Stimulated activated CD4-positive, alpha-beta T cell treated with anti-CD3 and anti-CD28 coated beads, Interleukin-12 subunit alpha, Interleukin-12 subunit beta, amount 100 ng/mL, for 24 hours (primary cell): ENCODE measurements at regions not wholly inside any gene's neighbourhood (a gene's known extent, or its start where the extent isn't known, plus 50 kb on each side); places are given as distances from the start of the nearest gene placed in this dataset.
"Not testable (repeated sequence)": the region's sequence is repeated elsewhere in the genome, so short reads cannot be mapped to it uniquely, and the experiment has no call there.

Source experiments
- DNase-seq, 2 experiments: peaks; one replicate each; pipeline ENCODE4 v3.0.0-alpha.2; 2020; ENCODE audit warnings: low read depth in 2 of 2

DNA sequence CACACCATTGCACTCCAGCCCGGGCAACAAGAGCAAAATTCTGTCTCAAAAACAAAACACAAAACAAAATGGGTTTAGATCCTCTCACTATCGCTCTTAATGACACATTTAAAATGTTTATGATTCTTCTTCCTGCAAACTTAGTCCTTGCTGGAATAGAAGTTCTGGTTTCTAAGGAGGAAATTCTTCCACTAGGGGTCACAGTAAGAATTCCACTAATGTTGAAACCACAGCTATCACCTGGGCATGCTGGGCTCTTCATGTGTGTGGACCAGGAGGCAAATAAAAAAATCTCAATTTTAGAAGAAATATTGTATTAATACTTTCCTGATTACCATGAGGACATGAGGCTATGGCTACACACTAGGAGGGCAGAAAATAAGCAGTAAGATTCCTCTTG lies 915.8 kb downstream of the TYW1 start:
- no peak for DNase-seq

DNA sequence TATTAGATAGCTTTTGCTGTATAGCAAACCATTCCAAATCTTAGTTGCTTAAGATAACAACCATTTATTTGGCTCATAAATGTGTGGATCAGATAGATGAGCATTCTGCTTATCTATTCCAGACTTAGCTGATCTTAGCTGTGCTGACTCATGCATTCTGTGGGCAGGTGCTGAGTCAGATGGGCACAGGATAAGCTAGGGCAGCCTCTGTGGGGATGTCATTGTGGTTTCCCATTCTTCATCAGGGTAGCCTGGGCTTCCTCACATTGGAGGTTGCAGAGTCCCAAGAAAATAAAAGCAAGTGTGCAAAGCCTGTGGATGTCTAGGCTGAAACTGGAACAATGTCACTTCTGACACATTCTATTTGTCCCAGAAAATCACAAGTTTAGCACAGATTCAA lies 917.0 kb downstream of the TYW1 start:
- no peak for DNase-seq

DNA sequence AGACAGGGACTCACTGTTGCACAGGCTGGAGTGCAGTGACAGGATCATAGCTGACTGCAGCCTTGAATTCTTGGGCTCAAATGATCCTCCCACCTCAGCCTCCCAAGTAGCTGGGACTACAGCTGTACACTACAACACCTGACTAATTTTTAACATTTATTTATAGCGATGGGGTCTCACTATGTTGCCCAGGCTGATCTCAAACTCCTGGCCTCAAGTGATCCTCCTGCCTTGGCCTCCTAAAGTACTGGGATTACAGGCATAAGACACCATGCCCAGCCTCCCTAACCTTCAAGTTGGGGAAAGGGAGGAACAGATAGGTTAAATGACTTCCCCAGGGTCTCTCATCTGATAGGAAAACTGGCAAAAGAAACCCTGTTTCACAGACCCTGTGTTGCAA lies 919.5 kb downstream of the TYW1 start:
- DNase-seq, result not testable (repeated sequence)

DNA sequence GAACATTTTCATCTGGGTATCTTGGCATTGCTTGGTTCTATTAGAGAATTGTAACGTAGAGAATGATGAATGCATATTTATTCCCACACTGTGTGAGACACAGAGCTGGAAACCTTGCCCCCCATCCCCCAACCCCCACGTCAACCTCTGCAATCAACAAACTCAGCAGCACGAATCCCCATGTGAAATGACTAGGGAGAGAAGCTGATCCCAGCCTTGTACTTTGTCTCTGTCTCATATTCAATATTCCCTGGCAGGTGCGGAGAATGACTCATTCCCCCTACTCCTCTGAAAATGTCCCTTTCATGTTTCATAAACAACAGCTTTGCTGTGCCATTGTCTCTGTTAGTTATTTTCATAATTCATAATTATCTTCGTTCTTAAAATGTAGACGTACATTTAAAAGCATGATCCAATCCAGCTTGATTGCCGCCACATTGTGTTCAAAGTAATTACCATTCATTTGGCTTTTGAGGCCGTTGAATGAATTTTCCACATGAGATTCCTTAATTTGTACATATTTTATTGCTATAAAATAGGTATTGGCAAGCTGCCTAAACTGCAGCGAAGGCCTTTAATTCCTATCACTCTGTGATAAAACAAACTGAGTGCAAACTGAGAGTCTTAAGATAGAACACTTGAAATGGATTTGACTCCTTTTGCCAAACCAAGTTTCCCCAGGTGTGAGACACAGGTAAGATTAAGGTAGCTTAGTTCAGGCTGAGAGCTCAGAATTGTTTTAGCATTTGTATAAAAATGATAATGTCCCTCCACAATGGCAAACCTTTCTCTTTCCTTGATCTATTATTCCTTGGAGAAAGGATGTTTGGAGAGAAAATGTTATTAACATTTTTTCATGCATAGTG lies 920.2 kb downstream of the TYW1 start:
- no peak for DNase-seq

DNA sequence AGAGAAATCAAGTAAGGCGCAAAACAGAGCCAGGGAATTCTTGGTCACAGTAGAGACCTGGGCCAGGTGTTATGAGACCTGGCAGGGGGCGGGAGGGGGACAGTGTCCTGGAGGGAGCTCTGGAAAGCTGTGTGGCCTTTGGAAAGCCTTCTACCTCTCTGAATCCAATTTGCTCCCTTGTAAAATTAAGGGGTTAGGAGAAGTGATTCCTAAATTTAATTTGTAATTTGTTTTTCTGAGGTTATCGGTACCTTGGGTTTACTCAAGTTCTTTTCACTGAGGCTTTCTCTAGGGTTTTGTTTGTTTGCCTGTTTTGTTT lies 920.8 kb downstream of the TYW1 start:
- DNase-seq, result no peak

DNA sequence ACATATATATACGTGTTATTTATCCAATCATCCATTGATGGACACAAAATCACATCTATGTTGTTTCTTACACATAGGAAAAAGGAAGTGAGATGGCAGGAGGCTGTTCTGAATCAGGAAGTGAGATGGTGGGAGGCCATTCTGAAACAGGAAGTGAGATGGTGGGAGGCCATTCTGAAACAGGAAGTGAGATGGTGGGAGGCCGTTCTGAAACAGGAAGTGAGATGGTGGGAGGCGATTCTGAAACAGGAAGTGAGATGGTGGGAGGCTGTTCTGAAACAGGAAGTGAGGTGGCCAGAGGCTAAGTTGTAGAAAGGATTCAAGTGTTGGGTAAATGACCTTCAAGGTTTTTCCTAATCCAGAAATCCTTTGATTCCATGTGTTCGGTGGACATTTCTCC lies 921.5 kb downstream of the TYW1 start:
- no peak for DNase-seq

DNA sequence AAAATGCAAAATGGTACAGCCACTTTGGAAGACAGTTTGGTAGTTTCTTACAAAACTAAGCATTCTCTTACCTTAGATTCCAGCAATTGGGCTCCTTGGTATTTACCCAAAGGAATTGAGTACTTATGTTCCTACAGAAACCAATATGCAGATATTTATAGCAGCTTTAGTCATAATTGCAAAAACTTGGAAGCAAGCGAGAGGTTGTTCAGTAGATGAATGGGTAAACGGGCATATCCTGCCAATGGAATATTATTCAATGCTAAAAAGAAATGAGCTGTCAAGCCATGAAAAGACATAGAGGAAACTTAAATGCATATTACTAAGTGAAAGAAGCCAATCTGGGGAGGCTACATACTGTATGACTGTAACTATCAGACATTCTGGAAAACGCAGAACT lies 926.7 kb downstream of the TYW1 start:
- DNase-seq, result no peak

DNA sequence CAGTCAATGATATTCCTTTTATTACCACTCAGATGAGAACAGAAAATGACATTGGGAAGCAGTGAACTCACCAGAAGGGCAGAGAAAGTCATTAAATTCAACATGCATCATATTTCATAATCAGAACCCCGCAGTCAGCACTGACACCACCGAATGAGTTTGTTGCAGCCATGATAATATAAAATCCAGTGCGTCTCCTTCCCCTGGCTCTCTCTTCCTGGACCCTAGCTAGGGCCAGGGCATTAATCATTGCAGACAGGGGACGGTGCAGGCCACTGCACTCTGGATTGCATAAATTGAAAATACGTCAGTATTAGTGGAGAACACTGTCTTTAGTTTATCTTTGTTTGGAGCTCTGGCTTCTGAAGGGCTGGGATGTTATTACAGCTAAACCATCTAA lies 931.5 kb downstream of the TYW1 start:
- DNase-seq, result no peak

DNA sequence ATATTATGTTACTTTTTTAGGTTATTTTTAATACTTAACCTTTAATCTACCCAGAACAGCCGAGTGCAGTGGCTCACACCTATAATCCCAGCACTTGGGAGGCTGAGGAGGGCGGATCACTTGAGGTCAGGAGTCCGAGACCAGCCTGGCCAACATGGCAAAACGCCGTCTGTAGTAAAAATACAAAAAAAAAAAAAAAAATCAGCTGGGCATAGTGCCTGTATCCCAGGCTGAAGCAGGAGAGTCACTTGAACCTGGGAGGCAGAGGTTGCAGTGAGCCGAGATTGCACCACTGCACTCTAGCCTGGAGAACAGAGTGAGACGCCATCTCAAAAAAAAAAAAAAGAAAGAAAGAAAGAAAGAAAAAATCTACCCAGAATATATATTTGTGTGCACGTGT lies 939.8 kb downstream of the TYW1 start:
- not testable (repeated sequence) for DNase-seq

DNA sequence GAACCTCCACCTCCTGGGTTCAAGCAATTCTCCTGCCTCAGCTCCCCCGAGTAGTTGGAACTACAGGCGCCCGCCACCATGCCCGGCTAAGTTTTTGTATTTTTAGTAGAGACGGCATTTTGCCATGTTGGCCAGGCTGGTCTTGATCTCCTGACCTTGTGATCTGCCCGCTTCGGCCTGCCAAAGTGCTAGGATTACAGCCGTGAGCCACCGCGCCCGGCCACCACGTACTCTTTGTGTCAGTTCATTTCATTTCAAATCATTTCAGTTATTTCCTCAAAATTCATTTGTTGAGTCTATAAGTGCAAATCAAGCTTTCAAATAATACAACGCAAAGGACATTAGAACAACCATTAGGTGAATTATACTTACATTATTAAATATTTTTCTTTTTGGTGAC lies 943.8 kb downstream of the TYW1 start:
- DNase-seq, result no peak

DNA sequence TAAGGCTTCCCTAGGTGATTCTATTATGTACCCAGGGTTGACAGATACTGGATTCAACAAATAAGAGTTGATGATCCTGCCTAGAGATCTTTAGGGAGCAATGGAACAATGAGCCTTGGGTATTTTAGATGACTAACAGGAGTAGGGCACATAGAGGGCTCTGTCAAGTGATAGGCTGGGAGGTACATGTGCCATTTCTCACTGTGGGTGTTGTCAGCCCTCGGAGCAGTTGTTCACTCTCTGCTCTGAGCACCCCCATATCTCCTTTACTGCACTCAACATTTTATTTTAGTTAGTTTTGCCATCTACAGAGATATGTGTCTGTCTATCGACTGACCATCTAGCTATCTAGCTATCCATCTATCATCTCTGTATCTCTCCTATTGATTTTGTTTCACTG lies 950.6 kb downstream of the TYW1 start:
- DNase-seq, result no peak

DNA sequence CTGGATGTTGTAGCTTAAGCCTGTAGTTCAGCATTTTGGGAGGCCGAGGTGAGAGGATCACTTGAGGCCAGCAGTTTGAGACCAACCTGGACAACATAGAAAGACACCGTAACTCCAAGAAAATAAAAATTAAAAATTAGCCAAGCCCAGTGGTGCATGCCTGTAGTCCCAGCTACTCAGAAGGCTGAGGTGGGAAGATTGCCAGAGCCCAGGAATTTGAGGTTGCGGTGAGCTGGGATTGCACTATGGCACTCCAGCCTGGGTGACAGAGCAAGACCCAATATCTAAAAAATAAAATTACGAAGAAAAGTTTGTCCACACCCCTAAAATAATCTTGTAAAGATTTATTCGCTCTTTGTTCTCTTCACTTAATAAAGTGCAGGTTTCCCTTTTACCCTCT lies 951.0 kb downstream of the TYW1 start:
- DNase-seq, result no peak

DNA sequence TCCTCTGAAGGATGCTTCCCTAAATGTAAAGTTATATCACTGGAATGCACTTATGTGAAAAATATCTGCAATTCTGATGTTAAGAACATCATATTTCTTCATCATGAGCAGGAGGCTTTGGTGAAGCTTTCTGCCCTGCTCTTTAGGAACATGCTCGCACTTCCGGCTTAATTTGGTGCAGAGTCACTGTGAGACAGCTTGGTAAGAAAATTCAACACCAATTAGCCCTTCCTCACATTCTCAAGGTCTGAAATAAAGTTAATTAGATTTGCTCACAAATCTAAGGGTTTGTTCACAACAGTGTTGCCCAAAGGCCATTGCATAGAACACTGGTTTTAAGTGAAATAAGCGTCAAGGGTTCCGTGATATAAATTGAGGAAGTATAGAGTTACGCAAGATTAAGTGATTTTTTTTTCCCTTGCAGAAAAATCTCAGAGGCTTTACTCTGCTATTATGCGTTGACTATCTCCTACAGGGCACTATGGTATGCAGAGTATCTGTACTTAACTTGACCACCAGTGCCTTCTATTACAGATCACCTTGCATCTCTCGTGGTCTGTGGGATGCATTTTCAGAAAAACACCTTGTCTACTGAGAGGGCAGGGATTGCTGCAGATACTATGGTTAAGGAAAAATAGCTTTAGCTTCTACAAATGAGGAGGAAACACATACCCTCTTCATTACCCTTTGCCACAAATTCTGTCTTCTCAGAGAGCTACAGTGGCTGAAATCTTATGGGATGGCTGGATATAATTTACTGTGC lies 953.9 kb downstream of the TYW1 start:
- no peak for DNase-seq

DNA sequence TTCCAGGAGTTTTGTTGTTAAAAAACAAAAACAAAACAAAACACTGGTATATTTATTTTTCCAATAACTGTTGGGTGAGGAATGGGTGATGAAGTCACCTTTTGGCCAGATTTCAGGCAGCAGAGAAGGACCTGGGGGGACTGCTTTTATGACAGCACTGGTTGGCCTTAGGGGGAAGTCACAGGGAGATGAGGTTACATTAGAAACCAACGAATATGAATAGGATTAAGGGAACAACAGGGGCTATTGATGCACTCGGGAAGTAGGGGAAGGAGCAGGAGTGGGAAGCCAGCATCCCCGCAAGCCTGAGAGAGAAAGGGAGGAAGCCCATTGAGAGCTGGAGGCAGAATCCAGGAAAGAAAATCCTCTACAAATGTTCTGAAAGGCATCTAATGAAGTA lies 958.4 kb downstream of the TYW1 start:
- DNase-seq, result no peak

DNA sequence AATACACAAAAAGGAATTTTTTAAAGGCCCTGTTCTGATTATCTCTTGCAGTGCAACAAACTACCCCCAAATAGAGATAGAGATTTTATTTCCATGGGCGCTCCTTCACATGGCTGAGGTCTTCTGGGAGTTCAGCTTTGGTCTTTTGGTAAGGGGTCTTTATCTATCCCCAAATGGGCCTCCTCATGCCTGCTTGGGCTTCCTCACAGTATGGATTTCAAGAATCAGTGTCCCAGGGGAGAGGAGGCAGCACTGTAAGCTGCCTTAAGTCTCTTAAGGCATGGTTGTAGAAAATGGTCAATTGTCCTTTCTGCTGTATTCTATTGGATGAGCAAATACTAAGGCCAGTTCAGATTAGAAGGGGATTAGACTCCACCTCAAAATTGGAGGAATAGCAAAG lies 966.2 kb downstream of the TYW1 start:
- DNase-seq, result no peak

DNA sequence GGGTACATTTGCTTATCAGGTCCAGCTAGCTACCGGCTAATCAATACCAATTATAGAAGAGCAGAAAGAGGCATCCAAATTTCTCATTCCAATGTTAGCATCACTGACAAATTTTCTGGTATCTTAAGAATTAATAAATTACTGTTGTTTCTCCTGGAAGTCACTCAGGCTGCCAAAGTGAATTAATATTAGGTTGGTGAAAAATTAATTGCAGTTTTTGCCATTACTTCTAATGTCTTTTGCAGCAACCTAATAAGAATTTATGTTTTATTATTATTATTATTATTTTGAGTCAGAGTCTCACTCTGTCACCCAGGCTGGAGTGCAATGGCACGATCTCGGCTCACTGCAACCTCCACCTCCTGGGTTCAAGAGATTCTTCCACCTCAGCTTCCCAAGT lies 979.9 kb downstream of the TYW1 start:
- DNase-seq, result no peak

DNA sequence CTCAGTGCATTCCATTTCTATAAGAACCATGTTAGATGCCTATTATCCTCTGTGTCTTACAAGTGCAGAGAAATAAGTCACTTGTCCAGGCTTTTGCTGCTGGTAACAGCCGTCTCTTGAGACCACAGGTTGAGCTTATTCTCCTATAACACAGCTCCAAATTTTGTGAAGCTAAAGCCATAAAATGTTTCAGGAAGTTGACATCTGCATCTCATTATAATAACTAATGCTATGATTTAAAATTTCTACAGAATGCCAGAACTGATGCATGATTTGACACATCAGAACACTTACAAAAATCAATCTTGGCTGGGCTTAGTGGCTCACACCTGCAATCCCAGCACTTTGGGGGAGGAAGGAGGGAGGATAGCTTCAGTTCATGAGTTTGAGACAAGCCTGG lies 986.9 kb downstream of the TYW1 start:
- DNase-seq, result no peak

DNA sequence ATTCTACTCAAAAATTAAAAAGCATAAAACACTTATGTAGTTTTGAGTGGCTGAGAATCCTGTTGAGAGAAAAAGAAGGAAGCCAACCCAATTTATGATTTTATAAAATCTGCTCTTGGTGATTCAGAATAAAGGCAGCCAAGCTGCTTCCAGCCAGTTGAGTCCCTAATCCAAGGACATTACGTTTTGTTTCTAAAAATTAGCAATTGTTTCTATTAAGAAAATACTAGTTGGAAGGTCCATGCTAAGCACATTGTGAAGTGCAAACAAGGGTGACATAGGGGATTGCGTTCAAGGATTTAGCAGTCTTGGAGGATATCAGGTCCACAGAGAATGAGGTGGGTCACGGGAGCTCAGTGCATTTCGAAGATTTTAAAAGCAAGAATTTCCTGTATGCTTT lies 987.7 kb downstream of the TYW1 start:
- no peak for DNase-seq

DNA sequence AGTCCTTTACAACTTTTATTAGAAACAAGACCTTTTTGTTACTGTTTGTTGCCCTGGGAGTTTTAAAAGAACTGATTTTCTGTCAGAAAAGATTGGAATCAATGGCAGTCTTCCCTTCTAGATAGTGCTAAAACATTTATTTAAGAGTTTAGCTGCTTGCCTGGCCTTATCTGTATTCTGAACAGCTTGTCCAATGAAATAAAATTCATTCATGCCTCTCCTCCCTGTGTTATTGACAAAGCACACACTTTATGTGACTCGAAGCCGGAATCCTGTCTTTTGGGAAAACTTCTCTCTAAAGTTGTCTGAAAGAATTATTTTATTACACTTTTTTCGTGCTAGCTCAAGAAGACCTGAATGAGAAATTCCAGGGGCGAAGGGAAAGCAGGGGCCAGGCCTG lies 992.5 kb downstream of the TYW1 start:
- DNase-seq, result no peak

DNA sequence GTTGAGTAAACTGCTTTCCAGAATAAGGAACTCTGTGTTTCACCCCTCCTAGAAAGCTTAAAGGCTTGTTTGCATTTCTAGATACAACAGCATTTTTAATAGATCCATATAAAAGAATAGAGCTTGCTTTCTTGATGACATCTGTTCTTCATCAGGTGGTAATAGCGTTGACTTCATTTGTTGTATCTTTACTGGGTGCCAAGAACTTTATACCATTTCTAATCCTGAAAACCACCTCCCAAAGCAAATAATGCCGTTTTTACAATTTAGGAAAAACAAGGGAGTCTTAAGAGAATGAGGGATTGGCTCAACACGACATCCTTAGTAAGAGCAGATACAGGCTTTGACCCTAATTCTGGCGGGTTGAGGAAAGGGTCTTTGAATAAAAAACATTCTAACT lies 993.4 kb downstream of the TYW1 start:
- no peak for DNase-seq

DNA sequence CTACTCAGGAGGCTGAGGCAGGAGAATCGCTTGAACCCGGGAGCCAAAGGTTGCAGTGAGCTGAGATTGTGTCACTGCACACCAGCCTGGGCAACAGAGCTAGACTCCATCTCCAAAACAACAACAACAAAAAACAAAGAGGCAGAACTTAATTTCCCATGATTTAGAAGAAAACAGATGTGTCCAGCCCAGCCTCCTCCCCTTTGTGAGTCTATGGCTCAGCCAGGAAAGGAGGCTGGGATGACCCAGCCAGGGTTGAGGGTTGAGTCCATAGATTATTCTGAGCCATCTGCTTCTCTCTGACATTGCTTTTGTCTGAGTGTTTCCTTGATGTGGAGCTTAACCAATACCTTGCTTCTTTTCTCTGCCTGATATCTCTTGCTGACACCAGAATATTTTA lies 994.1 kb downstream of the TYW1 start:
- DNase-seq, result no peak

DNA sequence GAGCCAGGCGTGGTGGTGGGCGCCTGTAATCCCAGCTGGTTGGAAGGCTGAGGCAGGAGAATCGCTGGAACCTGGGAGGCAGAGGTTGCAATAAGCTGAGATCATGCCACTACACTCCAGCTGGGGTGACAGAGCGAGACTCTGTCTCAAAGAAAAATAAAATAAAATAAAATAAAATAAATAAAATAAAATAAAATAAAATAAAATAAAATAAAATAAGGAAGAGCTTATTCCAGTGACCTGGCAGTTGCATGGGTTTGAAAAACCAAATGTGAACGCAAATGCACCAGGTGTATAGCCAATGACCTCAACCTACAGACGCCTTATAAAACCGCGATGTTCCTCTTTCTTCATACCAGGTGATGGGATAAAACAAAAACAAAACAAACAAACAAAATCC lies 995.7 kb downstream of the TYW1 start:
- no peak for DNase-seq

DNA sequence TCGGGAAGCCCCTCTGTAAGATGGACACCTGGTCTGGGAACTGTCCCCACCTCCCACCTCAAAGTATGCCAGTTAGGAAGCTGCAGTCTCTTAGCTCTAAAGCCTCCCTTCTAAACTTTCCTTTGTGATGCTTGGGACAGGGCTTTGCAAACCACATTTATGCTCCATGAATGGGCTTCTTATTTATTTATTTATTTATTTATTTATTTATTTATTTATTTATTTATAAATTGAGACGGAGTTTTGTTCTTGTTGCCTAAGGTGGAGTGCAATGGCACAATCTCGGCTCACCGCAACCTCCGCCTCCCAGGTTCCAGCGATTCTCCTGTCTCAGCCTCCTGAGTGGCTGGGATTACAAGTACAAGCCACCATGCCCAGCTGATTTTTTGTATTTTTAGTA lies 1009.4 kb downstream of the TYW1 start:
- no peak for DNase-seq

DNA sequence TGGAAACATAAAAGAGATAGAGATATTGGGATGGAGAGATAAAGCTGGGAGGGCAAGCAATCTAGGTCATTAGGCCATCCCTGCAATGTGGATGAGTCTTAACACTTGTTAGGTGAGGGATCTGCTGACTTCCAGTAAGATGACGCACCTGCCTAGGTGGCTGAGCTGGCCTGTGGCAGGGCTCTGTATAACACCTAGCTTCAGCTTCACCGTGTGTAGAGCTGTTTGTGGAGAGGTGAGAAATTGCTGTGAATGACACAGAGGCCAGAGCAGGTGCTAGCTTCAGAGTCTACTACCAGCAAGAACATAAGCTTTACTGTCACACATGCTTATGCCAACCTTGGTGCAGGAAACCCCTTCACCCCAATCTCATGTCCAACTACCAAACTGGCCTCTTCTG lies 1010.0 kb downstream of the TYW1 start:
- no peak for DNase-seq
